Smooth muscle cell (in vitro differentiated cells): ENCODE measurements at regions not wholly inside any gene's neighbourhood (a gene's known extent, or its start where the extent isn't known, plus 50 kb on each side); places are given as distances from the start of the nearest gene placed in this dataset.

Experiments used
- DNase-seq: peaks from one replicate; lab custom pipeline; 2025; ENCODE audit not compliant: unreplicated experiment; lab: John Stamatoyannopoulos, UW
- H2AFZ ChIP-seq: fragments of 200-600 bp; sonication (generic); 2 replicates; pipeline ENCODE4 v1.6.0; 2016; ENCODE audit warnings: antibody characterized with exemption, low read depth, mild to moderate bottlenecking
- H3F3A ChIP-seq: fragments of 200-600 bp; sonication (generic); 2 replicates; pipeline ENCODE4 v1.6.0; 2017; ENCODE audit warnings: antibody characterized with exemption, low read depth
- H3K27ac ChIP-seq: fragments of 200-600 bp; sonication (generic); 2 replicates; pipeline ENCODE4 v1.5.1; 2016; ENCODE audit warnings: low read depth, mild to moderate bottlenecking
- H3K27me3 ChIP-seq: fragments of 200-600 bp; sonication (generic); 2 replicates; pipeline ENCODE4 v1.6.1; 2016; ENCODE audit warnings: low read depth, mild to moderate bottlenecking
- H3K36me3 ChIP-seq: fragments of 200-600 bp; sonication (generic); 2 replicates; pipeline ENCODE4 v1.5.1; 2016; ENCODE audit warnings: low read depth
- H3K4me1 ChIP-seq: fragments of 200-600 bp; sonication (generic); 2 replicates; pipeline ENCODE4 v1.5.1; 2016; ENCODE audit warnings: low read depth
- H3K4me2 ChIP-seq: fragments of 200-600 bp; sonication (generic); 2 replicates; pipeline ENCODE4 v1.6.0; 2016; ENCODE audit warnings: mild to moderate bottlenecking
- H3K4me3 ChIP-seq: fragments of 200-600 bp; sonication (generic); 2 replicates; pipeline ENCODE4 v1.5.1; 2016; ENCODE audit warnings: mild to moderate bottlenecking
- H3K79me2 ChIP-seq: fragments of 200-600 bp; sonication (generic); 2 replicates; pipeline ENCODE4 v1.6.0; 2016; ENCODE audit warnings: low read depth, mild to moderate bottlenecking
- H3K9ac ChIP-seq: fragments of 200-600 bp; sonication (generic); 2 replicates; pipeline ENCODE4 v1.6.0; 2016; ENCODE audit warnings: low read depth
- H3K9me3 ChIP-seq: fragments of 200-600 bp; sonication (generic); replicated peaks from 2 replicates; pipeline ENCODE4 v1.5.1; 2016; ENCODE audit warnings: low read depth
- H4K20me1 ChIP-seq: fragments of 200-600 bp; sonication (generic); 2 replicates; pipeline ENCODE4 v1.6.0; 2016; ENCODE audit warnings: low read depth
- WGBS: methylation state at CpG from one replicate; pipeline ENCODE4 v1.1.7; 2016; ENCODE audit warnings: low lambda C conversion rate; 5-methylcytosine and 5-hydroxymethylcytosine counted together
- TF ChIP-seq, protein P1 (sequence below): fragments of 200-600 bp; sonication (generic); IDR thresholded peaks from 2 replicates; pipeline ENCODE4 v1.5.1; 2017; ENCODE audit warnings: borderline replicate concordance, mild to moderate bottlenecking, antibody characterized with exemption; ENCODE audit not compliant: insufficient read depth, poor library complexity, severe bottlenecking

DNA sequence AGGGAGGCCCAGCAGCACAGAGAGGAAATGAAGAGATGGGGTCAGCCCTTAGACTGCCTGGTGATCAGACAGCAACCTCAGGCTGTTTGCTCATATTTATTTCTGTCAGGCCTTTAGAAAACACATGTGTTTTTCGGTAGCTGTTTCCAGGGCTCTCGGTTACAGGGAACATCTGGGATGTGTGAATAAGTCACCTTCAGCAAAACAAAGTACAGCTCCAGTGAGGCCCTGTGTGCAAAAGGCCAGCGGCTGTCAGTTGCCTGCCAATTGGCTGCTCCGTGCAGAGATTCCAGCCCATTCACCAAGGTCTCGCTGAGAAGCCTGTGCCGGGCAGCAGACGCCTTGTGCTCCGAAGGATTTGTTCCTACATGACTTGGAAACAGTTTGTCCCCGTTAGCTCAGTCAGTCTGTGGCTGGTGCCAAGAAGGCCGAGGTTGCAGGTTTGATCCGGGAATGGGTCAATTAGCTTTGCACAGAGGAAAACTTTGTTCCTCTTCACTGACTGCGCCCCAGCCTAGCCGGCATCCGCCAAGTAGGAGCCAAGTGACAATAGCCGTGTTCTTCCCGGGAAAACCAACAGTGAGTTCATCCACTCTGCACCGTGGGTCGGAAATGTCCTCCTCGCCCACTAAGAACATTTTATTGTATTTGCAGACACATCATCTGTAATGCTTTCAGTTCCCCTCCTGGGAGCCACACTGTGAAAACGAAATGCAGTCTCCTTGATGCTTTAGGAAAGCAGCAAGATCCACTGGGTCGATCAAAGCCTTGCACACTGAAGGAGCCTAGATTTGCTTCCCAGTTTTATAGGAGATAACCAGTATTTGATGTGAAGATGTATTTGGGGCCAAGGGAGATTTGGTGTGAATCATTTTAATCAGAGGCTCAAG lies 315.4 kb upstream of the CDYL start:
- Histone ChIP-seq H3K79me2 (no peaks in the 10 kb centered on the region), H3K4me3 (no peak overlapping the region), H3K9ac (no peak overlapping the region)

DNA sequence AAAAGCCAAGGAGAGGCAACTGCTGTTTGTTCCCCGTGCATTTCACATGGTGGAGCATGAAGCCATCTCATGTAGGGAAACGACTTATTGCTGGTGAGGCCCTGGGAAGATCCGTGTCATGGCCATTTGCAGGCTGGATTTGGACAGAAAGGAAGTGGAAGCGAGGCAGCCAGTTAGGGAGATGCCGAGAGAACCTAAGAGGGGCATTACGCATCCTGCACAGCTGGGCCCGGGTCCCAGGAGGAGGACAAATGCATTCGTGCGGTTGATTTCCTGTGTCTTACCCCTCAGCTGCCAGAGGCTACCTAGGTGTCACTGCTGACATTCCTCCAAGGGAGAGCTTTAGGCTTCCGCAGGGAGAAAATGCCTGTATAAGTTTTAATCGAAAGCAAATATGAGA lies 316.2 kb upstream of the CDYL start:
- TF ChIP-seq, protein P1, sequence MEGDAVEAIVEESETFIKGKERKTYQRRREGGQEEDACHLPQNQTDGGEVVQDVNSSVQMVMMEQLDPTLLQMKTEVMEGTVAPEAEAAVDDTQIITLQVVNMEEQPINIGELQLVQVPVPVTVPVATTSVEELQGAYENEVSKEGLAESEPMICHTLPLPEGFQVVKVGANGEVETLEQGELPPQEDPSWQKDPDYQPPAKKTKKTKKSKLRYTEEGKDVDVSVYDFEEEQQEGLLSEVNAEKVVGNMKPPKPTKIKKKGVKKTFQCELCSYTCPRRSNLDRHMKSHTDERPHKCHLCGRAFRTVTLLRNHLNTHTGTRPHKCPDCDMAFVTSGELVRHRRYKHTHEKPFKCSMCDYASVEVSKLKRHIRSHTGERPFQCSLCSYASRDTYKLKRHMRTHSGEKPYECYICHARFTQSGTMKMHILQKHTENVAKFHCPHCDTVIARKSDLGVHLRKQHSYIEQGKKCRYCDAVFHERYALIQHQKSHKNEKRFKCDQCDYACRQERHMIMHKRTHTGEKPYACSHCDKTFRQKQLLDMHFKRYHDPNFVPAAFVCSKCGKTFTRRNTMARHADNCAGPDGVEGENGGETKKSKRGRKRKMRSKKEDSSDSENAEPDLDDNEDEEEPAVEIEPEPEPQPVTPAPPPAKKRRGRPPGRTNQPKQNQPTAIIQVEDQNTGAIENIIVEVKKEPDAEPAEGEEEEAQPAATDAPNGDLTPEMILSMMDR: no peak
- Histone ChIP-seq H3K79me2 (no peaks in the 10 kb centered on the region), H3K9me3 (no peaks in the 10 kb centered on the region), H3K36me3 (no peaks in the 10 kb centered on the region), H3K4me2 (no peak overlapping the region), H3K4me1 (no peaks in the 10 kb centered on the region), H4K20me1 (no peaks in the 10 kb centered on the region), H3K27me3 (no peaks in the 10 kb centered on the region), H3F3A (no peaks in the 10 kb centered on the region), H3K27ac (no peak overlapping the region), H3K9ac (no peak overlapping the region), H2AFZ (no peak overlapping the region), H3K4me3 (no peak overlapping the region)
- 95% methylated on average over 11 of the region's 11 CpGs for WGBS
- no peak for DNase-seq

More for the DNA sequence above, 315.4 kb upstream of the CDYL start:
- H3K4me1 ChIP-seq: no peaks in the 10 kb centered on the region
- TF ChIP-seq, protein P1: no peak
- no peaks in the 10 kb centered on the region for H3K36me3 ChIP-seq
- WGBS: 87% methylated on average over 20 of the region's 21 CpGs
- no peaks in the 10 kb centered on the region for H3K27me3 ChIP-seq
- H3K4me2 ChIP-seq: no peak overlapping the region
- no peaks in the 10 kb centered on the region for H3K9me3 ChIP-seq
- no peaks in the 10 kb centered on the region for H4K20me1 ChIP-seq
- no peak overlapping the region for H2AFZ ChIP-seq
- H3K27ac ChIP-seq: no peak overlapping the region
- DNase-seq: no peak
- H3F3A ChIP-seq: no peaks in the 10 kb centered on the region

DNA sequence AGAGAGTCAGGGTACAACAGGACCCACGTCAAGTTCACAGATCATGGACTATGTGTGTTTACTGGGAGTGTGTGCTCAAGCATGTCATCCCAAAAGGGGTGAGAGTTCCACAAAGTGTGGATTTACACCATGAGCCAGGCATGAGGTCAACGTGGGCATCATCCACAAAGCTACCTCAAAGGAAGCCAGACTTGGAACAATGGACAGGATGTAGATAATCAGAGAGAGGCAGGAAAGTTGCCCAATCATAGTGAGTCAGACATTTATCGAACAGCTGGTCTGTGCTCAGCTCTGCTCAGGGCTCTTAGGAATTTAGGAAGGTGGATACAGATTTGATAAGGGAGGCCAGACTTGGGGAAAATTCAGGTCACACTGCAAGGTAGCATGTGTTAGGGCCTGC lies 317.2 kb upstream of the CDYL start:
- Histone ChIP-seq H4K20me1 (no peaks in the 10 kb centered on the region), H3K4me1 (no peaks in the 10 kb centered on the region), H3K4me3 (no peak overlapping the region), H3K9ac (no peak overlapping the region), H3K4me2 (no peak overlapping the region), H3K9me3 (no peaks in the 10 kb centered on the region), H2AFZ (no peak overlapping the region), H3F3A (no peaks in the 10 kb centered on the region), H3K36me3 (no peaks in the 10 kb centered on the region), H3K27ac (no peak overlapping the region), H3K27me3 (no peaks in the 10 kb centered on the region), H3K79me2 (no peaks in the 10 kb centered on the region)
- DNase-seq: no peak
- WGBS: 77% methylated on average over 3 of the region's 3 CpGs
- TF ChIP-seq, protein P1: no peak

DNA sequence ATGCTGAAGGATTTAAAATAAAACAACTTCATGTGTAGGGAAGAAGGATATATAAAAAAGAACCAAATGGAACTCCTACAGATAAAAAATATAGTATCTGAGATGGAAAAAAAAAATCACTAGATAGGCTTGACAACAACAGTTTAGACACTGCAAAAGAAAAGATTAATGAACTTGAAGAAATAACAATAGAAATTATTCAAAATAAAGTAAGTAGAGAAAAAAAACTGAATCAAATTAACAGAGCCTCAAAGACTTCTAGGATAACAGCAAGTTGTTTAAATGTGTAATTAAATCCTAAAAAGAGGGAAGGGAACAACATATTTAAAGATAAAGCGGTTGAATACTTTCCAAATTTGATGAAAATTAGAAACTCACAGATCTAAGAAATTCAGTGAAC lies 316.3 kb upstream of the ECI2 start:
- Histone ChIP-seq H3K27me3 (no peaks in the 10 kb centered on the region), H3K27ac (no peak overlapping the region), H3K9ac (no peak overlapping the region), H3K4me3 (no peak overlapping the region), H3K79me2 (no peaks in the 10 kb centered on the region), H2AFZ (no peak overlapping the region), H4K20me1 (no peaks in the 10 kb centered on the region), H3K9me3 (peaks cover 11% of the 10 kb centered on the region), H3K4me2 (no peak overlapping the region), H3F3A (no peaks in the 10 kb centered on the region), H3K36me3 (no peaks in the 10 kb centered on the region), H3K4me1 (no peaks in the 10 kb centered on the region)
- TF ChIP-seq, protein P1: no peak
- DNase-seq: no peak
- WGBS: 97% methylated on average over 1 of the region's 1 CpG
